ENCODE measurements at regions not wholly inside any gene's neighbourhood (a gene's known extent, or its start where the extent isn't known, plus 50 kb on each side); places are given as distances from the start of the nearest gene placed in this dataset.

- H3K4me3 ChIP-seq (ENCODE audit: low read depth in 2 of 2, low read length in 1 of 2) = no peak overlapping the region
- no peaks in the 10 kb centered on the region; the same call in 1 of the 2 replicates for H3K27me3 ChIP-seq (ENCODE audit: insufficient read depth)
- no peaks in the 10 kb centered on the region for H4K20me1 ChIP-seq (ENCODE audit: insufficient read depth)
- POLR2A ChIA-PET = no interaction called here
- no peaks in the 10 kb centered on the region for H3K9me2 ChIP-seq
- TF ChIP-seq TCF12 (IDR thresholded peaks at IDR 0.05) (no peak), MEF2A (IDR thresholded peaks at IDR 0.05; ENCODE audit: borderline replicate concordance, low read depth) (no peak)
- no peak for DNase-seq
- no peaks in the 10 kb centered on the region; a peak in 2 of 4 replicates for H3K4me1 ChIP-seq (ENCODE audit: control insufficient read depth in 1 of 2, insufficient read depth in 2 of 2, low read depth in 1 of 2, low read length in 1 of 2)
- H3K9me3 ChIP-seq = no peaks in the 10 kb centered on the region
- no peaks in the 10 kb centered on the region for H3K79me2 ChIP-seq (ENCODE audit: insufficient read depth)
- H3K36me3 ChIP-seq (replicated peaks in 1 of 2; ENCODE audit: control insufficient read depth in 1 of 2, insufficient read depth in 2 of 2, low read length in 1 of 2) = no peaks in the 10 kb centered on the region
- CTCF ChIA-PET = no interaction called here
- H2AFZ ChIP-seq (ENCODE audit: low read depth) = no peak overlapping the region
- no peak overlapping the region for H3K27ac ChIP-seq (ENCODE audit: low read depth in 2 of 2, low read length in 1 of 2)
- no peak overlapping the region for H3K9ac ChIP-seq
- H3F3A ChIP-seq (replicated peaks; ENCODE audit: insufficient read depth) = no peaks in the 10 kb centered on the region
- no peak overlapping the region for H3K4me2 ChIP-seq
- WGBS (ENCODE audit: low lambda C conversion rate) = 37% methylated on average over 8 of the region's 8 CpGs
These were observed 91.0 kb downstream of the PXDC1 start for GRCh38 chr6:3660473-3660872.

GRCh38 chr6:3659748-3660147 lies 91.8 kb downstream of the PXDC1 start:
- no peaks in the 10 kb centered on the region; the same call in 1 of the 2 replicates for H3K27me3 ChIP-seq (ENCODE audit: insufficient read depth)
- ChIA-PET CTCF (no interaction called here), POLR2A (no interaction called here)
- 49% methylated on average over 6 of the region's 6 CpGs for WGBS (ENCODE audit: low lambda C conversion rate)
- no peak for TF ChIP-seq TEAD4 (IDR thresholded peaks at IDR 0.05; ENCODE audit: borderline replicate concordance, insufficient read depth)
- H4K20me1 ChIP-seq (ENCODE audit: insufficient read depth) = no peaks in the 10 kb centered on the region
- DNase-seq = no peak
- no peak overlapping the region for H2AFZ ChIP-seq (ENCODE audit: low read depth)
- no peaks in the 10 kb centered on the region for H3F3A ChIP-seq (replicated peaks; ENCODE audit: insufficient read depth)
- H3K4me1 ChIP-seq (ENCODE audit: control insufficient read depth in 1 of 2, insufficient read depth in 2 of 2, low read depth in 1 of 2, low read length in 1 of 2) = peaks cover 0 to 2% of the 10 kb centered on the region in 2 experiments; a peak in 2 of 4 replicates
- H3K36me3 ChIP-seq (replicated peaks in 1 of 2; ENCODE audit: control insufficient read depth in 1 of 2, insufficient read depth in 2 of 2, low read length in 1 of 2) = no peaks in the 10 kb centered on the region
- no peaks in the 10 kb centered on the region for H3K9me3 ChIP-seq
- no peak overlapping the region for H3K4me2 ChIP-seq
- no peak overlapping the region for H3K4me3 ChIP-seq (ENCODE audit: low read depth in 2 of 2, low read length in 1 of 2)
- H3K9ac ChIP-seq = no peak overlapping the region
- H3K27ac ChIP-seq (ENCODE audit: low read depth in 2 of 2, low read length in 1 of 2) = no peak overlapping the region
- no peaks in the 10 kb centered on the region for H3K9me2 ChIP-seq
- no peaks in the 10 kb centered on the region for H3K79me2 ChIP-seq (ENCODE audit: insufficient read depth)

- Histone ChIP-seq H3K9ac (no peak overlapping the region), H3K27me3 (ENCODE audit: insufficient read depth) (no peaks in the 10 kb centered on the region; the same call in 1 of the 2 replicates), H3K9me2 (no peaks in the 10 kb centered on the region), H3K36me3 (replicated peaks in 1 of 2; ENCODE audit: control insufficient read depth in 1 of 2, insufficient read depth in 2 of 2, low read length in 1 of 2) (no peaks in the 10 kb centered on the region), H3K9me3 (no peaks in the 10 kb centered on the region), H3K4me3 (ENCODE audit: low read depth in 2 of 2, low read length in 1 of 2) (no peak overlapping the region), H4K20me1 (ENCODE audit: insufficient read depth) (no peaks in the 10 kb centered on the region), H3K79me2 (ENCODE audit: insufficient read depth) (no peaks in the 10 kb centered on the region), H3K4me2 (no peak overlapping the region), H3F3A (replicated peaks; ENCODE audit: insufficient read depth) (no peaks in the 10 kb centered on the region), H3K27ac (ENCODE audit: low read depth in 2 of 2, low read length in 1 of 2) (no peak overlapping the region), H2AFZ (ENCODE audit: low read depth) (no peak overlapping the region), H3K4me1 (ENCODE audit: control insufficient read depth in 1 of 2, insufficient read depth in 2 of 2, low read depth in 1 of 2, low read length in 1 of 2) (peaks cover 0 to 2% of the 10 kb centered on the region in 2 experiments; a peak in 2 of 4 replicates)
- DNase-seq = no peak
- POLR2A ChIA-PET = no interaction called here
- CTCF ChIA-PET = interaction anchor here (0.9 kb wide), 1 partner anchor 46 kb away, joined by 3 read pairs; no protein-coding TSS in a partner anchor
- no peak for TF ChIP-seq TEAD4 (IDR thresholded peaks at IDR 0.05; ENCODE audit: borderline replicate concordance, insufficient read depth)
- 40% methylated on average over 5 of the region's 5 CpGs for whole genome bisulfite sequencing (ENCODE audit: low lambda C conversion rate)
These were observed 95.4 kb downstream of the PXDC1 start for GRCh38 chr6:3656076-3656475.

GRCh38 chr6:3654898-3655297 lies 96.6 kb downstream of the PXDC1 start:
- Histone ChIP-seq H3K9ac (no peak overlapping the region), H3K4me2 (no peak overlapping the region), H3K9me3 (no peaks in the 10 kb centered on the region), H3K4me1 (ENCODE audit: control insufficient read depth in 1 of 2, insufficient read depth in 2 of 2, low read depth in 1 of 2, low read length in 1 of 2) (peaks cover 0 to 2% of the 10 kb centered on the region in 2 experiments; a peak in 2 of 4 replicates), H3F3A (replicated peaks; ENCODE audit: insufficient read depth) (no peaks in the 10 kb centered on the region), H2AFZ (ENCODE audit: low read depth) (no peak overlapping the region), H3K9me2 (no peaks in the 10 kb centered on the region), H3K79me2 (ENCODE audit: insufficient read depth) (no peaks in the 10 kb centered on the region), H3K27me3 (ENCODE audit: insufficient read depth) (no peaks in the 10 kb centered on the region; the same call in 1 of the 2 replicates), H4K20me1 (ENCODE audit: insufficient read depth) (no peaks in the 10 kb centered on the region), H3K27ac (ENCODE audit: low read depth in 2 of 2, low read length in 1 of 2) (no peak overlapping the region), H3K36me3 (replicated peaks in 1 of 2; ENCODE audit: control insufficient read depth in 1 of 2, insufficient read depth in 2 of 2, low read length in 1 of 2) (no peaks in the 10 kb centered on the region), H3K4me3 (ENCODE audit: low read depth in 2 of 2, low read length in 1 of 2) (no peak overlapping the region; a peak in 1 of 4 replicates)
- peak; percentile 63 for DNase-seq
- POLR2A ChIA-PET = no interaction called here
- CTCF ChIA-PET = interaction anchor here (0.9 kb wide), 1 partner anchor 47 kb away, joined by 3 read pairs; no protein-coding TSS in a partner anchor
- 11% methylated on average over 4 of the region's 4 CpGs for WGBS (ENCODE audit: low lambda C conversion rate)
- TF ChIP-seq TEAD4 (IDR thresholded peaks at IDR 0.05; ENCODE audit: borderline replicate concordance, insufficient read depth) (no peak), FOXM1 (IDR thresholded peaks at IDR 0.05; ENCODE audit: low read depth) (no peak), EZH2phosphoT487 (IDR thresholded peaks at IDR 0.05; ENCODE audit: borderline replicate concordance, low read depth) (no peak), NFIC (IDR thresholded peaks at IDR 0.05; ENCODE audit: borderline replicate concordance) (no peak), RCOR1 (IDR thresholded peaks at IDR 0.05; ENCODE audit: low read length) (no peak), YY1 (IDR thresholded peaks at IDR 0.05; ENCODE audit: low read depth) (no peak), FOSL2 (IDR thresholded peaks at IDR 0.05; ENCODE audit: borderline replicate concordance, low read depth) (no peak)

All from SK-N-SH (cell line).